Pulmonary artery endothelial cell (primary cell): ENCODE measurements at regions not wholly inside any gene's neighbourhood (a gene's known extent, or its start where the extent isn't known, plus 50 kb on each side); places are given as distances from the start of the nearest gene placed in this dataset.
"Not testable (repeated sequence)": the region's sequence is repeated elsewhere in the genome, so short reads cannot be mapped to it uniquely, and the experiment has no call there.

Experiments
- DNase-seq: peaks from one replicate; pipeline ENCODE4 v3.0.0-alpha.2; 2011; ENCODE audit warnings: low read depth, low spot score

- no peak for DNase-seq
Observed at GRCh38 chr10:113491967-113492565, 60.8 kb upstream of the HABP2 start.

GRCh38 chr10:113493195-113493594, 59.7 kb upstream of the HABP2 start:
- DNase-seq, result no peak

GRCh38 chr10:113493882-113494301, 59.0 kb upstream of the HABP2 start:
- no peak for DNase-seq

- no peak for DNase-seq
Observed at GRCh38 chr10:113494761-113495160, 58.1 kb upstream of the HABP2 start.

- no peak for DNase-seq
Observed at GRCh38 chr10:113495553-113495952, 57.3 kb upstream of the HABP2 start.

GRCh38 chr10:113496111-113497109, 56.4 kb upstream of the HABP2 start:
- no peak for DNase-seq

GRCh38 chr10:113497198-113497597, 55.7 kb upstream of the HABP2 start:
- DNase-seq, result no peak

GRCh38 chr10:113498997-113499396, 53.9 kb upstream of the HABP2 start:
- no peak for DNase-seq

- DNase-seq, result no peak
Observed at GRCh38 chr10:113499806-113500205, 53.0 kb upstream of the HABP2 start.

GRCh38 chr10:113501031-113501430, 51.8 kb upstream of the HABP2 start:
- not testable (repeated sequence) for DNase-seq
